OCI-LY1 (cell line): ENCODE measurements at regions not wholly inside any gene's neighbourhood (a gene's known extent, or its start where the extent isn't known, plus 50 kb on each side); places are given as distances from the start of the nearest gene placed in this dataset.

Experiments
- H2AFZ ChIP-seq: fragments of 200-600 bp; sonication (generic), shearing (Covaris generic); 2 replicates; pipeline ENCODE4 v1.6.0; 2014; ENCODE audit warnings: antibody characterized with exemption, mild to moderate bottlenecking, low read length
- H3F3A ChIP-seq: fragments of 200-600 bp; sonication (generic), shearing (Covaris generic); 2 replicates; pipeline ENCODE4 v1.6.0; 2014; ENCODE audit warnings: mild to moderate bottlenecking, antibody characterized with exemption, low read length, moderate library complexity; ENCODE audit not compliant: insufficient read depth
- H3K27ac ChIP-seq: fragments of 200-600 bp; sonication (generic); 2 replicates; pipeline ENCODE4 v1.5.1; 2014; ENCODE audit warnings: low read length, mixed run types, mild to moderate bottlenecking, low read depth; ENCODE audit not compliant: poor library complexity, severe bottlenecking
- H3K27me3 ChIP-seq: fragments of 200-600 bp; sonication (generic); 2 replicates; pipeline ENCODE4 v1.6.0; 2014; ENCODE audit warnings: antibody characterized with exemption, mild to moderate bottlenecking, low read length, moderate library complexity; ENCODE audit not compliant: insufficient read depth
- H3K36me3 ChIP-seq: fragments of 200-600 bp; sonication (generic); 2 replicates; pipeline ENCODE4 v1.6.1; 2014; ENCODE audit warnings: mild to moderate bottlenecking, antibody characterized with exemption, low read length, moderate library complexity, mixed read lengths; ENCODE audit not compliant: insufficient read depth
- H3K4me1 ChIP-seq: fragments of 200-600 bp; sonication (generic); 2 replicates; pipeline ENCODE4 v1.5.1; 2014; ENCODE audit warnings: mild to moderate bottlenecking, low read length, moderate library complexity; ENCODE audit not compliant: insufficient read depth, severe bottlenecking
- H3K4me2 ChIP-seq: fragments of 200-600 bp; sonication (generic), shearing (Covaris generic); 2 replicates; pipeline ENCODE4 v1.6.1; 2014; ENCODE audit warnings: low read length
- H3K4me3 ChIP-seq: fragments of 200-600 bp; sonication (generic); 2 replicates; pipeline ENCODE4 v1.5.1; 2014; ENCODE audit warnings: low read length, low read depth, mild to moderate bottlenecking, mixed read lengths; ENCODE audit not compliant: poor library complexity, severe bottlenecking
- H3K79me2 ChIP-seq: fragments of 200-600 bp; shearing (Covaris generic); 2 replicates; pipeline ENCODE4 v1.6.1; 2016; ENCODE audit warnings: mixed run types, low read length, mixed read lengths; ENCODE audit not compliant: insufficient read depth
- H3K9ac ChIP-seq: fragments of 200-600 bp; sonication (generic), shearing (Covaris generic); 2 replicates; pipeline ENCODE4 v1.6.1; 2014; ENCODE audit warnings: mild to moderate bottlenecking, low read length, mixed read lengths
- H3K9me2 ChIP-seq: fragments of 200-600 bp; sonication (generic), shearing (Covaris generic); 2 replicates; pipeline ENCODE4 v1.6.1; 2014; ENCODE audit warnings: low read depth, mild to moderate bottlenecking, low read length, mixed read lengths
- H3K9me3 ChIP-seq: fragments of 200-600 bp; shearing (Covaris generic); 2 replicates; pipeline ENCODE4 v1.6.1; 2014; ENCODE audit warnings: low read length, mixed read lengths
- H4K20me1 ChIP-seq: fragments of 200-600 bp; sonication (generic), shearing (Covaris generic); 2 replicates; pipeline ENCODE4 v1.6.0; 2016; ENCODE audit warnings: mild to moderate bottlenecking, low read length; ENCODE audit not compliant: insufficient read depth
- CTCF ChIP-seq: fragments of 200-600 bp; sonication (generic), shearing (Covaris generic); IDR thresholded peaks from 2 replicates; pipeline ENCODE4 v1.5.1; 2017; ENCODE audit warnings: mild to moderate bottlenecking, antibody characterized with exemption, low read length, moderate library complexity, mixed read lengths
- EZH2 ChIP-seq: fragments of 200-600 bp; sonication (generic), shearing (Covaris generic); IDR thresholded peaks from 2 replicates; pipeline ENCODE4 v1.8.0; 2017; ENCODE audit warnings: borderline replicate concordance, mixed run types, mild to moderate bottlenecking, antibody characterized with exemption, low read length, moderate library complexity, mixed read lengths

- Histone ChIP-seq H3K27ac (no peak overlapping the region), H3K9me3 (no peaks in the 10 kb centered on the region), H3K79me2 (no peaks in the 10 kb centered on the region), H3F3A (no peaks in the 10 kb centered on the region), H2AFZ (no peak overlapping the region), H3K4me3 (no peak overlapping the region), H3K9ac (no peak overlapping the region), H3K9me2 (no peaks in the 10 kb centered on the region), H3K36me3 (no peaks in the 10 kb centered on the region), H3K4me1 (no peaks in the 10 kb centered on the region), H3K27me3 (0 out of 2 replicates have a peak, but pooled peaks cover 4% of the 10 kb centered on the region), H4K20me1 (no peaks in the 10 kb centered on the region), H3K4me2 (no peak overlapping the region)
- no peak for TF ChIP-seq CTCF
- no peak for TF ChIP-seq EZH2
Measured at GRCh38 chr21:39124681-39125251, 58.5 kb downstream of the PSMG1 start.

- Histone ChIP-seq H3K36me3 (no peaks in the 10 kb centered on the region), H3K9me2 (no peaks in the 10 kb centered on the region), H3K27me3 (0 out of 2 replicates have a peak, but pooled peaks cover 4% of the 10 kb centered on the region), H3F3A (no peaks in the 10 kb centered on the region), H3K79me2 (no peaks in the 10 kb centered on the region), H3K27ac (no peak overlapping the region), H2AFZ (no peak overlapping the region), H3K4me2 (no peak overlapping the region), H3K4me3 (no peak overlapping the region), H3K4me1 (no peaks in the 10 kb centered on the region), H3K9ac (no peak overlapping the region), H4K20me1 (no peaks in the 10 kb centered on the region), H3K9me3 (no peaks in the 10 kb centered on the region)
- TF ChIP-seq CTCF (no peak), EZH2 (no peak)
Measured at GRCh38 chr21:39123375-39123774, 59.9 kb downstream of the PSMG1 start.

- Histone ChIP-seq H2AFZ (no peak overlapping the region), H3K9me2 (no peaks in the 10 kb centered on the region), H3K79me2 (no peaks in the 10 kb centered on the region), H3K27ac (no peak overlapping the region), H3K4me1 (no peaks in the 10 kb centered on the region), H3K4me3 (no peak overlapping the region), H3K36me3 (no peaks in the 10 kb centered on the region), H4K20me1 (no peaks in the 10 kb centered on the region), H3K9me3 (no peaks in the 10 kb centered on the region), H3K9ac (no peak overlapping the region), H3K27me3 (0 out of 2 replicates have a peak, but pooled peaks cover 4% of the 10 kb centered on the region), H3F3A (no peaks in the 10 kb centered on the region), H3K4me2 (no peak overlapping the region)
- TF ChIP-seq EZH2 (no peak), CTCF (no peak)
Measured at GRCh38 chr21:39121600-39122355, 61.5 kb downstream of the PSMG1 start.
